Kidney (tissue), 13 donors: ENCODE measurements at regions not wholly inside any gene's neighbourhood (a gene's known extent, or its start where the extent isn't known, plus 50 kb on each side); places are given as distances from the start of the nearest gene placed in this dataset.

Source experiments
- DNase-seq, 5 donors: peaks; one replicate each; pipeline ENCODE4 v3.0.0-alpha.2; 2013 to 2020
- FAIRE-seq: peaks from 2 replicates; lab custom pipeline; 2012; peaks lifted over from hg19 to GRCh38; lab: Jason Lieb, UNC
- H3K27ac ChIP-seq, 2 donors: one replicate each; pipeline ENCODE4 v1.7.0; 2013; ENCODE audit warnings: low read depth in 2 of 2, low read length in 2 of 2, inconsistent platforms in 1 of 2
- H3K27me3 ChIP-seq: one replicate; pipeline ENCODE4 v1.7.1; 2013; ENCODE audit warnings: low read length, inconsistent platforms; ENCODE audit not compliant: control insufficient read depth, insufficient read depth
- H3K36me3 ChIP-seq, 3 donors: one replicate each; pipeline versions ENCODE4 v1.7.0 to v1.7.1; 2013; ENCODE audit warnings: low read length in 3 of 3, control low read depth in 1 of 3, inconsistent platforms in 1 of 3; ENCODE audit not compliant: insufficient read depth in 3 of 3, control insufficient read depth in 2 of 3
- H3K4me1 ChIP-seq, 3 donors: one replicate each; pipeline versions ENCODE4 v1.7.0 to v1.7.1; 2013; ENCODE audit warnings: low read length in 3 of 3, inconsistent platforms in 1 of 3, low read depth in 1 of 3; ENCODE audit not compliant: control insufficient read depth in 2 of 3, insufficient read depth in 2 of 3
- H3K4me3 ChIP-seq, 3 donors: one replicate each; pipeline versions ENCODE4 v1.7.0 to v1.8.1; 2013; ENCODE audit warnings: low read length in 3 of 3, control low read depth in 1 of 3, inconsistent platforms in 1 of 3
- H3K9ac ChIP-seq, 3 donors: one replicate each; pipeline versions ENCODE4 v1.7.0 to v1.7.1; 2013; ENCODE audit warnings: low read length in 3 of 3, control low read depth in 1 of 3, inconsistent platforms in 1 of 3
- H3K9me3 ChIP-seq, 3 donors: one replicate each; pipeline versions ENCODE4 v1.7.0 to v1.7.1; 2013; ENCODE audit warnings: low read length in 3 of 3, control low read depth in 1 of 3, inconsistent platforms in 1 of 3; ENCODE audit not compliant: control insufficient read depth in 2 of 3, insufficient read depth in 1 of 3
- intact Hi-C: fragments of 100-400 bp; cut with DNase I; formaldehyde crosslinking; loops from one replicate; pipeline ENCODE4 v1.11.1; 2022
- TF ChIP-seq, protein P1 (sequence below): IDR thresholded peaks from 3 replicates; pipeline ENCODE4 v1.5.1; 2012; ENCODE audit warnings: mild to moderate bottlenecking, moderate library complexity, borderline replicate concordance; ENCODE audit not compliant: insufficient read depth; ENCODE audit errors: extremely low read depth
- donor health status: control.
- donor health status: control.
- donor health status: control.
- donor health status: control.
- donor health status: control.
- donor health status: DM: yes; HTN: yes; CAD: no.
- donor health status: Normal renal cell carcinoma (clear cell type).

- Histone ChIP-seq H3K4me1 (peaks cover 0 to 12% (median 2%) of the 10 kb centered on the region in 3 donors), H3K4me3 (no peak overlapping the region), H3K27ac (no peak overlapping the region), H3K9me3 (no peaks in the 10 kb centered on the region), H3K36me3 (no peaks in the 10 kb centered on the region), H3K9ac (no peak overlapping the region), H3K27me3 (no peaks in the 10 kb centered on the region)
- FAIRE-seq (no peak), DNase-seq (no peak)
- TF ChIP-seq, protein P1, sequence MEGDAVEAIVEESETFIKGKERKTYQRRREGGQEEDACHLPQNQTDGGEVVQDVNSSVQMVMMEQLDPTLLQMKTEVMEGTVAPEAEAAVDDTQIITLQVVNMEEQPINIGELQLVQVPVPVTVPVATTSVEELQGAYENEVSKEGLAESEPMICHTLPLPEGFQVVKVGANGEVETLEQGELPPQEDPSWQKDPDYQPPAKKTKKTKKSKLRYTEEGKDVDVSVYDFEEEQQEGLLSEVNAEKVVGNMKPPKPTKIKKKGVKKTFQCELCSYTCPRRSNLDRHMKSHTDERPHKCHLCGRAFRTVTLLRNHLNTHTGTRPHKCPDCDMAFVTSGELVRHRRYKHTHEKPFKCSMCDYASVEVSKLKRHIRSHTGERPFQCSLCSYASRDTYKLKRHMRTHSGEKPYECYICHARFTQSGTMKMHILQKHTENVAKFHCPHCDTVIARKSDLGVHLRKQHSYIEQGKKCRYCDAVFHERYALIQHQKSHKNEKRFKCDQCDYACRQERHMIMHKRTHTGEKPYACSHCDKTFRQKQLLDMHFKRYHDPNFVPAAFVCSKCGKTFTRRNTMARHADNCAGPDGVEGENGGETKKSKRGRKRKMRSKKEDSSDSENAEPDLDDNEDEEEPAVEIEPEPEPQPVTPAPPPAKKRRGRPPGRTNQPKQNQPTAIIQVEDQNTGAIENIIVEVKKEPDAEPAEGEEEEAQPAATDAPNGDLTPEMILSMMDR, result no peak
- intact Hi-C loops, result no loop called here
Observed at GRCh38 chr2:41892476-41892875, 155.3 kb upstream of the PKDCC start.

- DNase-seq (no peak), FAIRE-seq (no peak)
- Histone ChIP-seq H3K36me3 (no peaks in the 10 kb centered on the region), H3K9ac (no peak overlapping the region), H3K4me3 (no peak overlapping the region), H3K4me1 (peaks cover 0 to 12% (median 2%) of the 10 kb centered on the region in 3 donors), H3K27me3 (no peaks in the 10 kb centered on the region), H3K27ac (no peak overlapping the region), H3K9me3 (no peaks in the 10 kb centered on the region)
- intact Hi-C loops, result no loop called here
- TF ChIP-seq, protein P1, result no peak
Observed at GRCh38 chr2:41894563-41895333, 153.1 kb upstream of the PKDCC start.

GRCh38 chr2:41895334-41895664 lies 152.5 kb upstream of the PKDCC start:
- intact Hi-C loops, result no loop called here
- TF ChIP-seq, protein P1, result no peak
- no peak overlapping the region for H3K4me3 ChIP-seq
- no peak for FAIRE-seq
- H3K9me3 ChIP-seq, result no peaks in the 10 kb centered on the region
- peaks cover 0 to 12% (median 2%) of the 10 kb centered on the region in 3 donors for H3K4me1 ChIP-seq
- no peak overlapping the region for H3K9ac ChIP-seq
- no peaks in the 10 kb centered on the region for H3K27me3 ChIP-seq
- no peak for DNase-seq
- no peaks in the 10 kb centered on the region for H3K36me3 ChIP-seq
- H3K27ac ChIP-seq, result no peak overlapping the region
